Upper lobe of left lung (tissue), 6 donors: ENCODE measurements at regions not wholly inside any gene's neighbourhood (a gene's known extent, or its start where the extent isn't known, plus 50 kb on each side); places are given as distances from the start of the nearest gene placed in this dataset.

ENCODE experiments used
- ATAC-seq, 2 donors: fragments of 200-7000 bp; cut with Tn5 transposase; one replicate each; pipeline ENCODE4 v1.9.1; 2022; ENCODE audit warnings: mild to moderate bottlenecking in 2 of 2, moderate library complexity in 2 of 2; ENCODE audit not compliant: low FRiP score in 2 of 2
- DNase-seq, 2 donors: peaks; one replicate each; pipeline ENCODE4 v3.0.0-alpha.2; 2019 to 2020
- H3K27ac ChIP-seq, 4 donors: fragments of 200-600 bp; sonication (generic); one replicate each; pipeline ENCODE4 v1.5.1; 2016 to 2019
- H3K27me3 ChIP-seq, 4 donors: fragments of 200-600 bp; sonication (generic); one replicate each; pipeline ENCODE4 v1.5.1; 2017 to 2019
- H3K36me3 ChIP-seq, 4 donors: fragments of 200-600 bp; sonication (generic); one replicate each; pipeline ENCODE4 v1.5.1; 2016 to 2019
- H3K4me1 ChIP-seq, 4 donors: fragments of 200-600 bp; sonication (generic); one replicate each; pipeline ENCODE4 v1.5.1; 2018 to 2019
- H3K4me3 ChIP-seq, 4 donors: fragments of 200-600 bp; sonication (generic); one replicate each; pipeline ENCODE4 v1.5.1; 2017 to 2019; ENCODE audit warnings: mild to moderate bottlenecking in 2 of 4, moderate library complexity in 1 of 4
- H3K9me3 ChIP-seq, 4 donors: fragments of 200-600 bp; sonication (generic); one replicate each; pipeline ENCODE4 v1.5.1; 2018 to 2019
- CTCF ChIP-seq, 6 experiments: fragments of 450-650 bp in 4 of 6; fragments of 200-600 bp in 2 of 6; sonication (generic) in 2 of 6; IDR thresholded peaks; one replicate each; pipeline ENCODE4 v1.5.1; 2016 to 2019; ENCODE audit warnings: antibody characterized with exemption in 6 of 6
- EP300 ChIP-seq, 4 donors: sonication (generic); formaldehyde crosslinking; IDR thresholded peaks; one replicate each; pipeline ENCODE4 v1.5.1; 2017; ENCODE audit warnings: antibody characterized with exemption in 4 of 4, control low read depth in 2 of 4
- POLR2A ChIP-seq, 4 donors: fragments of 450-650 bp; IDR thresholded peaks; one replicate each; pipeline ENCODE4 v1.5.1; 2016 to 2017; ENCODE audit warnings: antibody characterized with exemption in 4 of 4, mild to moderate bottlenecking in 2 of 4
- POLR2AphosphoS5 ChIP-seq, 2 donors: sonication (generic); formaldehyde crosslinking; IDR thresholded peaks; one replicate each; pipeline ENCODE4 v1.5.1; 2017; ENCODE audit warnings: antibody characterized with exemption in 2 of 2
- WGBS, 2 donors: methylation state at CpG; one replicate each; pipeline ENCODE4 v1.1.5; 2017 to 2018; 5-methylcytosine and 5-hydroxymethylcytosine counted together
- donor health status: DM: no; HTN: no; CAD: no; lungs with moderate emphysema.
- donor health status: DM: no; HTN: yes; CAD: no; lungs with severe emphysema.

GRCh38 chr14:62308316-62308715, 546.1 kb downstream of the SNAPC1 start:
- no peak overlapping the region for H3K27ac ChIP-seq
- no peak for DNase-seq
- no peaks in the 10 kb centered on the region for H3K36me3 ChIP-seq
- no peaks in the 10 kb centered on the region for H3K27me3 ChIP-seq
- no peaks in the 10 kb centered on the region for H3K4me1 ChIP-seq
- 66 to 75% methylated on average over 3 of the region's 3 CpGs for WGBS, 2 donors
- no peaks in the 10 kb centered on the region for H3K9me3 ChIP-seq
- no peak for ATAC-seq
- no peak overlapping the region for H3K4me3 ChIP-seq
- TF ChIP-seq CTCF (IDR thresholded peaks at IDR 0.05): no peak
- no peak for TF ChIP-seq POLR2A (IDR thresholded peaks at IDR 0.05)
- no peak for TF ChIP-seq EP300 (IDR thresholded peaks at IDR 0.05)
- TF ChIP-seq POLR2AphosphoS5 (IDR thresholded peaks at IDR 0.05): no peak

GRCh38 chr14:62308891-62309290, 546.7 kb downstream of the SNAPC1 start:
- WGBS, 2 donors: 30 to 35% methylated on average over 4 of the region's 4 CpGs
- Histone ChIP-seq H3K4me3 (no peak overlapping the region), H3K27ac (no peak overlapping the region), H3K36me3 (no peaks in the 10 kb centered on the region), H3K4me1 (no peaks in the 10 kb centered on the region), H3K9me3 (no peaks in the 10 kb centered on the region), H3K27me3 (no peaks in the 10 kb centered on the region)
- no peak for TF ChIP-seq POLR2A (IDR thresholded peaks at IDR 0.05)
- TF ChIP-seq CTCF (IDR thresholded peaks at IDR 0.05): no peak
- TF ChIP-seq POLR2AphosphoS5 (IDR thresholded peaks at IDR 0.05): no peak
- no peak for TF ChIP-seq EP300 (IDR thresholded peaks at IDR 0.05)
- ATAC-seq (no peak), DNase-seq (no peak)

- DNase-seq (no peak), ATAC-seq (no peak)
- TF ChIP-seq EP300 (IDR thresholded peaks at IDR 0.05): no peak
- no peak for TF ChIP-seq CTCF (IDR thresholded peaks at IDR 0.05)
- no peak for TF ChIP-seq POLR2AphosphoS5 (IDR thresholded peaks at IDR 0.05)
- TF ChIP-seq POLR2A (IDR thresholded peaks at IDR 0.05): no peak
- H3K27me3 ChIP-seq: no peaks in the 10 kb centered on the region
- no peak overlapping the region for H3K27ac ChIP-seq
- no peak overlapping the region for H3K4me3 ChIP-seq
- no peaks in the 10 kb centered on the region for H3K9me3 ChIP-seq
- no peaks in the 10 kb centered on the region for H3K4me1 ChIP-seq
- 77 to 86% methylated on average over 3 of the region's 3 CpGs for WGBS, 2 donors
- no peaks in the 10 kb centered on the region for H3K36me3 ChIP-seq
These were observed 551.0 kb downstream of the SNAPC1 start for GRCh38 chr14:62313212-62313611.

- no peak for ATAC-seq
- no peak for DNase-seq
- no peaks in the 10 kb centered on the region for H3K27me3 ChIP-seq
- WGBS, 2 donors: 89 to 93% methylated on average over 2 of the region's 2 CpGs
- no peaks in the 10 kb centered on the region for H3K4me1 ChIP-seq
- no peaks in the 10 kb centered on the region for H3K9me3 ChIP-seq
- TF ChIP-seq CTCF (IDR thresholded peaks at IDR 0.05) (no peak), POLR2AphosphoS5 (IDR thresholded peaks at IDR 0.05) (no peak), POLR2A (IDR thresholded peaks at IDR 0.05) (no peak), EP300 (IDR thresholded peaks at IDR 0.05) (no peak)
- H3K27ac ChIP-seq: no peak overlapping the region
- H3K4me3 ChIP-seq: no peak overlapping the region
- no peaks in the 10 kb centered on the region for H3K36me3 ChIP-seq
These were observed 552.0 kb downstream of the SNAPC1 start for GRCh38 chr14:62314221-62314620.

GRCh38 chr14:62314871-62315270, 552.7 kb downstream of the SNAPC1 start:
- no peak for DNase-seq

More at GRCh38 chr14:62314871-62315270, 552.7 kb downstream of the SNAPC1 start:
- ATAC-seq: no peak
- WGBS, 2 donors: 35 to 63% methylated on average over 1 of the region's 1 CpG
- no peak overlapping the region for H3K4me3 ChIP-seq
- H3K9me3 ChIP-seq: no peaks in the 10 kb centered on the region
- no peak overlapping the region for H3K27ac ChIP-seq
- H3K36me3 ChIP-seq: no peaks in the 10 kb centered on the region
- no peaks in the 10 kb centered on the region for H3K4me1 ChIP-seq
- TF ChIP-seq CTCF (IDR thresholded peaks at IDR 0.05) (no peak), POLR2A (IDR thresholded peaks at IDR 0.05) (no peak), EP300 (IDR thresholded peaks at IDR 0.05) (no peak), POLR2AphosphoS5 (IDR thresholded peaks at IDR 0.05) (no peak)
- H3K27me3 ChIP-seq: no peaks in the 10 kb centered on the region
